ENCODE measurements at regions not wholly inside any gene's neighbourhood (a gene's known extent, or its start where the extent isn't known, plus 50 kb on each side); places are given as distances from the start of the nearest gene placed in this dataset.
"Not testable (repeated sequence)": the region's sequence is repeated elsewhere in the genome, so short reads cannot be mapped to it uniquely, and the experiment has no call there.

DNA sequence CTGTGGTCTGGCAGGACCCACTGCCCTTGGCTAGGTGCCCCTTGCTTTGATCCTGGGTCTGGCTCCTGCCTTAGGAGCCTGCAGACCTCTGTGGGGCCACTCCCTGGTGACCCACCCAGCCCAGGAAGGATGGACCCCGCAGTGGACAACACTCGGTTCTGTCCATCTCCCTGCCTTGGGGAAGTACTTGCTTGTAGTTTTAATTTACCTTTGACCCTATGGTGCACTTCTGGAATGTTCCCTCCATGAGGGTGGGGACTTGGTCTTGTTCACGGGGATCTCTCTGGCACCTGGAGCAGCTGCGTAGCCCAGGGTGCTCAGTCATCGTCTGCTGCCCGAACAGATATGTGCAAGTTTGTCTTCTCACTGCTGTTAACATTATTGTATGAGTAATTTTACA, 171.3 kb downstream of the TRIM43 start:
- H3K27ac ChIP-seq (ENCODE audit: low read depth, low read length); H3K9me3 ChIP-seq (ENCODE audit: control insufficient read depth in 5 of 5, low read length in 5 of 5); H3K4me3 ChIP-seq (ENCODE audit: low read depth in 1 of 5, low read length in 5 of 5); H3K36me3 ChIP-seq (ENCODE audit: control insufficient read depth in 5 of 5, insufficient read depth in 5 of 5, low read length in 5 of 5); H3K9ac ChIP-seq (ENCODE audit: low read length in 5 of 5); H3K27me3 ChIP-seq (ENCODE audit: control insufficient read depth in 5 of 5, insufficient read depth in 4 of 5, low read length in 5 of 5); H3K4me1 ChIP-seq (ENCODE audit: control insufficient read depth in 5 of 5, insufficient read depth in 5 of 5, low read length in 5 of 5): not testable (repeated sequence)

GRCh38 chr2:95764966-95765365, 173.2 kb downstream of the TRIM43 start:
- H3K4me1 ChIP-seq (ENCODE audit: control insufficient read depth in 5 of 5, insufficient read depth in 5 of 5, low read length in 5 of 5); H3K4me3 ChIP-seq (ENCODE audit: low read depth in 1 of 5, low read length in 5 of 5); H3K36me3 ChIP-seq (ENCODE audit: control insufficient read depth in 5 of 5, insufficient read depth in 5 of 5, low read length in 5 of 5): not testable (repeated sequence)

DNA sequence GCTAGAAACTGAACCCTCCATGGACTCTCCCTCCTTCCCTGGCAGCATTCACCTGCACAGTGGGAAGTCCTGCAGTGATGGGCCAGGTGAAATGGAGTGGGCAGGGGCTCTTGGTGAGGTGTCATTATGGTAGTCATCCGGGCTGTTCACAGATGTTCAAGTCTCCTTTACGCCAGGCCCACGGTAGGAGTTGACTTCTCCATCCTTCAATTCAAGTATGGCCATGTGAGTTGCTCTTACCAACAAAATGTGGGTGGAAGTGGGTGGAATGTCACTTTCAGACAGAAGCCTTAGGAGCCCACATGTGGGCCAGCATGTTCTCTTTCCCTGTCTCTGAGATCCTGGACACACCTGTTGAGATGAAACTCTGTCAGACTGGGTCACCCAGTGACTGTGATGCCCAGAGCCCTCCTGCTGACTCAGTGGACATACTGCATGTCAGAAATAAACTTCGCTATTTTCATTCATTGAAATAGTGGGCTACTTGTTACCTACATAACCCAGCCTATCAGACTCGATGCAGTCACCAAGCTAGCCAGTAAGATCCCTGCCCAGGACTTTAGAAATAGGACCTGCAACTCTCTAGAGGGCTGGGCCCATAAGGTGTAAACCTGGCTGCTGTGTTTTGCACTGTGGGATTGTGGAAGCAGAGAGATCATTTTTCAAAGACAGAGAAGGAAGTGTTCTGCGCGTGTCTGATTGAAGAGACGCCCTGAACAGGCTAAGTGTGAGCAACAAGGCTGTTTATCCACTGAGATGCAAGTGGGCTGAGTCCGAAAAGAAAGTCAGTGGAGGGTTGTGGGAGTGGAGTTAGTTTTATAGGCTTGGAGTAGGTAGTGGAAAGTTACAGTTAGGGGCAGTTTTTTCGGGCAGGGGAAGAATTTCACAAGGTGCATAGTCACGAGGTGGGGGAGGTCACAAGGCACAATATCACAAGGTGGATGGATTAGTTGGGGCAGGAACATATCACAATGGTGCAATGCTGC, 174.4 kb downstream of the TRIM43 start:
- not testable (repeated sequence) for H3K36me3 ChIP-seq (ENCODE audit: control insufficient read depth in 5 of 5, insufficient read depth in 5 of 5, low read length in 5 of 5); H3K4me1 ChIP-seq (ENCODE audit: control insufficient read depth in 5 of 5, insufficient read depth in 5 of 5, low read length in 5 of 5); H3K9me3 ChIP-seq (ENCODE audit: control insufficient read depth in 5 of 5, low read length in 5 of 5); H3K9ac ChIP-seq (ENCODE audit: low read length in 5 of 5); H3K27ac ChIP-seq (ENCODE audit: low read depth, low read length); H3K4me3 ChIP-seq (ENCODE audit: low read depth in 1 of 5, low read length in 5 of 5); H3K27me3 ChIP-seq (ENCODE audit: control insufficient read depth in 5 of 5, insufficient read depth in 4 of 5, low read length in 5 of 5)

More at GRCh38 chr2:95764966-95765365, 173.2 kb downstream of the TRIM43 start:
- not testable (repeated sequence) for H3K9me3 ChIP-seq (ENCODE audit: control insufficient read depth in 5 of 5, low read length in 5 of 5); H3K9ac ChIP-seq (ENCODE audit: low read length in 5 of 5); H3K27ac ChIP-seq (ENCODE audit: low read depth, low read length); H3K27me3 ChIP-seq (ENCODE audit: control insufficient read depth in 5 of 5, insufficient read depth in 4 of 5, low read length in 5 of 5)

GRCh38 chr2:95767531-95767930, 175.7 kb downstream of the TRIM43 start:
- H3K9ac ChIP-seq (ENCODE audit: low read length in 5 of 5); H3K9me3 ChIP-seq (ENCODE audit: control insufficient read depth in 5 of 5, low read length in 5 of 5); H3K27ac ChIP-seq (ENCODE audit: low read depth, low read length); H3K4me3 ChIP-seq (ENCODE audit: low read depth in 1 of 5, low read length in 5 of 5); H3K27me3 ChIP-seq (ENCODE audit: control insufficient read depth in 5 of 5, insufficient read depth in 4 of 5, low read length in 5 of 5); H3K4me1 ChIP-seq (ENCODE audit: control insufficient read depth in 5 of 5, insufficient read depth in 5 of 5, low read length in 5 of 5); H3K36me3 ChIP-seq (ENCODE audit: control insufficient read depth in 5 of 5, insufficient read depth in 5 of 5, low read length in 5 of 5): not testable (repeated sequence)

- not testable (repeated sequence) for H3K36me3 ChIP-seq (ENCODE audit: control insufficient read depth in 5 of 5, insufficient read depth in 5 of 5, low read length in 5 of 5); H3K4me1 ChIP-seq (ENCODE audit: control insufficient read depth in 5 of 5, insufficient read depth in 5 of 5, low read length in 5 of 5); H3K27ac ChIP-seq (ENCODE audit: low read depth, low read length); H3K27me3 ChIP-seq (ENCODE audit: control insufficient read depth in 5 of 5, insufficient read depth in 4 of 5, low read length in 5 of 5); H3K9ac ChIP-seq (ENCODE audit: low read length in 5 of 5); H3K9me3 ChIP-seq (ENCODE audit: control insufficient read depth in 5 of 5, low read length in 5 of 5); H3K4me3 ChIP-seq (ENCODE audit: low read depth in 1 of 5, low read length in 5 of 5)
Observed at GRCh38 chr2:95767950-95768349, 176.1 kb downstream of the TRIM43 start.

- not testable (repeated sequence) for H3K27me3 ChIP-seq (ENCODE audit: control insufficient read depth in 5 of 5, insufficient read depth in 4 of 5, low read length in 5 of 5); H3K4me3 ChIP-seq (ENCODE audit: low read depth in 1 of 5, low read length in 5 of 5); H3K36me3 ChIP-seq (ENCODE audit: control insufficient read depth in 5 of 5, insufficient read depth in 5 of 5, low read length in 5 of 5); H3K9me3 ChIP-seq (ENCODE audit: control insufficient read depth in 5 of 5, low read length in 5 of 5); H3K27ac ChIP-seq (ENCODE audit: low read depth, low read length); H3K9ac ChIP-seq (ENCODE audit: low read length in 5 of 5); H3K4me1 ChIP-seq (ENCODE audit: control insufficient read depth in 5 of 5, insufficient read depth in 5 of 5, low read length in 5 of 5)
Observed at GRCh38 chr2:95769256-95769655, 177.5 kb downstream of the TRIM43 start.

- H3K4me3 ChIP-seq (ENCODE audit: low read depth in 1 of 5, low read length in 5 of 5); H3K27ac ChIP-seq (ENCODE audit: low read depth, low read length); H3K9me3 ChIP-seq (ENCODE audit: control insufficient read depth in 5 of 5, low read length in 5 of 5); H3K36me3 ChIP-seq (ENCODE audit: control insufficient read depth in 5 of 5, insufficient read depth in 5 of 5, low read length in 5 of 5); H3K4me1 ChIP-seq (ENCODE audit: control insufficient read depth in 5 of 5, insufficient read depth in 5 of 5, low read length in 5 of 5); H3K9ac ChIP-seq (ENCODE audit: low read length in 5 of 5); H3K27me3 ChIP-seq (ENCODE audit: control insufficient read depth in 5 of 5, insufficient read depth in 4 of 5, low read length in 5 of 5): not testable (repeated sequence)
Observed at GRCh38 chr2:95770726-95771125, 178.9 kb downstream of the TRIM43 start.

DNA sequence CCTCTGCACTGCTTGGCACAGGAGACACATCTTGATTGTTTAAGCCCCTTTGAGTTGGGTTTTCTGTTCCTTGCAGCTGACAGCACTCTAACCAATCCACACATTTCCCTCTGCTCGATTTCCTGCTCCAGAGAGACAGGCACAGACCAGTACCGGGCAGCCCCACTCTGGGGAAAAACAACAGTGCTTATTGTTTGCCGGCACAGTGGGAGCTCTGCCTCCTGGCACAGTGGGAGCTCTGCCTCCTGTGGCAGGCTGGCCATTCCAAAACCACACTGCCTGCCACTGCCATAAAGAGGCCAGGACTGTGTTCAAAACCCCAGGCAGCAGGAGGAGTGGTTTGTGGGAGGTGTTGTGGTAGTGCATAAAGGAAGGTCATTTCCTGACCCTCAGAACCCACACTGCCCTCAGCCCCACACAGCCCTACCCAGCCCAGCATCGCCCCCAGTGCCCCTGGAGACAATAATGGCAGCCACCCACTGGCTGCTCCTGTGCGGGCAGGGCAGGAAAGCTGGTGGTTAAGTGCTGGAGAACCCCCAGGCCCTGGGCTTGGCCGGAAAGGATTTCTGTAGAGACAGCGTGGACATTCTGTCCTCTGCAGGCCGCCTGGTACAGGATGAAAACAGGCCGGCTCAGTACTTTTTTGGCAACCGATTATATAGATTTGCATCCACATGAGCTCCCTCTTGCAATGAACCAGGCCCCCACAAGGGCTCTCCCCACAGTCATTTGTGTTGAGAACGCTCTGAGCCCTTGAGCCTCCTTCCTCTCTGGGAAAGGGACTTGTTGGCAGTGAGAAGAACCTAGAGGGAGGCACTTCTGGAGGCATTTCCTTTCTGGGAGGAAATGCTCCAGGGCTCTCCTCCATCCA, 182.8 kb downstream of the TRIM43 start:
- H3K4me3 ChIP-seq (ENCODE audit: low read depth in 1 of 5, low read length in 5 of 5); H3K9me3 ChIP-seq (ENCODE audit: control insufficient read depth in 5 of 5, low read length in 5 of 5); H3K9ac ChIP-seq (ENCODE audit: low read length in 5 of 5); H3K36me3 ChIP-seq (ENCODE audit: control insufficient read depth in 5 of 5, insufficient read depth in 5 of 5, low read length in 5 of 5); H3K4me1 ChIP-seq (ENCODE audit: control insufficient read depth in 5 of 5, insufficient read depth in 5 of 5, low read length in 5 of 5); H3K27ac ChIP-seq (ENCODE audit: low read depth, low read length); H3K27me3 ChIP-seq (ENCODE audit: control insufficient read depth in 5 of 5, insufficient read depth in 4 of 5, low read length in 5 of 5): not testable (repeated sequence)

DNA sequence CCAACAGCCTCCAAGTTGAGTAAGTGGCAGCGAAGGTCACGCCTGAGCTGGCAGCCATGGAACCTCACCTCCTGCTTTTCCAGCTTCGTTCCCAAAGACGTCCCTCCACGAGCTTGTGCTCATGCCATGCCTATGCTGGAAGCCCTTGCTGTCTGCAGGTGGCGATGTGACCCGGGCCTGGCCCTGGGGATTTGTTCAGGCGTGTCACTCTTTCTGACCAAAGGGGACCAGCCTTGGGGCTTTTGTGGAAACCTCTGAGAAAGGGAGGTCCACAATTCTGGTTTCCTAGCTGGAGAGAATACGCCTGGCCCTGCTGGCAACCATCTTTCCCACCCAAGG, 183.4 kb downstream of the TRIM43 start:
- H3K4me1 ChIP-seq (ENCODE audit: control insufficient read depth in 5 of 5, insufficient read depth in 5 of 5, low read length in 5 of 5); H3K27ac ChIP-seq (ENCODE audit: low read depth, low read length); H3K9me3 ChIP-seq (ENCODE audit: control insufficient read depth in 5 of 5, low read length in 5 of 5); H3K9ac ChIP-seq (ENCODE audit: low read length in 5 of 5); H3K4me3 ChIP-seq (ENCODE audit: low read depth in 1 of 5, low read length in 5 of 5); H3K36me3 ChIP-seq (ENCODE audit: control insufficient read depth in 5 of 5, insufficient read depth in 5 of 5, low read length in 5 of 5); H3K27me3 ChIP-seq (ENCODE audit: control insufficient read depth in 5 of 5, insufficient read depth in 4 of 5, low read length in 5 of 5): not testable (repeated sequence)

Data from subcutaneous abdominal adipose tissue (tissue), 5 donors.